ENCODE measurements at regions not wholly inside any gene's neighbourhood (a gene's known extent, or its start where the extent isn't known, plus 50 kb on each side); places are given as distances from the start of the nearest gene placed in this dataset.

DNA sequence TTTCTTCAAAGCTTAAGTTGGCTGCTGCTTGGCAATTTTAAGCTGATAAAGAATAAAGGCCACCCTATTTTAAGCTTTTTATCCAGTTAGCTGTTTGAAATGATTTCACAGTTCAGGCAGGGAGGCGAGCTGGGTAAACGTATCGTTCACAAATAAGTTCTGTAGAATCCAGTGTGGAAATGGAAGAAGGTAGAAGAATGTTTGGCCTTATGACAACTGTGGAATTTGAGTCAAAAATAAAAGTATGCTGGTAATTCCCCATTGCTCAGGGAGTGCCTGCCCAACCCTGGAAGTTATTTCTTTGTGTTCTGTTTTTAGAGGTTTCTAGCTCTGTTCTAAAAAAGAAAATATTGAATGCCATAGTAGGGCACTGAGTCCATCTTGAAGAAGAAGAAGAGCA, 113.1 kb downstream of the ARL4A start:
- TF ChIP-seq, protein P1, sequence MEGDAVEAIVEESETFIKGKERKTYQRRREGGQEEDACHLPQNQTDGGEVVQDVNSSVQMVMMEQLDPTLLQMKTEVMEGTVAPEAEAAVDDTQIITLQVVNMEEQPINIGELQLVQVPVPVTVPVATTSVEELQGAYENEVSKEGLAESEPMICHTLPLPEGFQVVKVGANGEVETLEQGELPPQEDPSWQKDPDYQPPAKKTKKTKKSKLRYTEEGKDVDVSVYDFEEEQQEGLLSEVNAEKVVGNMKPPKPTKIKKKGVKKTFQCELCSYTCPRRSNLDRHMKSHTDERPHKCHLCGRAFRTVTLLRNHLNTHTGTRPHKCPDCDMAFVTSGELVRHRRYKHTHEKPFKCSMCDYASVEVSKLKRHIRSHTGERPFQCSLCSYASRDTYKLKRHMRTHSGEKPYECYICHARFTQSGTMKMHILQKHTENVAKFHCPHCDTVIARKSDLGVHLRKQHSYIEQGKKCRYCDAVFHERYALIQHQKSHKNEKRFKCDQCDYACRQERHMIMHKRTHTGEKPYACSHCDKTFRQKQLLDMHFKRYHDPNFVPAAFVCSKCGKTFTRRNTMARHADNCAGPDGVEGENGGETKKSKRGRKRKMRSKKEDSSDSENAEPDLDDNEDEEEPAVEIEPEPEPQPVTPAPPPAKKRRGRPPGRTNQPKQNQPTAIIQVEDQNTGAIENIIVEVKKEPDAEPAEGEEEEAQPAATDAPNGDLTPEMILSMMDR (IDR thresholded peaks at IDR 0.05), result no peak
- no peak for TF ChIP-seq EZH2 (IDR thresholded peaks at IDR 0.05; ENCODE audit: borderline replicate concordance, insufficient read depth, low read depth, low read length, poor library complexity, severe bottlenecking)
